ENCODE measurements at regions not wholly inside any gene's neighbourhood (a gene's known extent, or its start where the extent isn't known, plus 50 kb on each side); places are given as distances from the start of the nearest gene placed in this dataset.

DNA sequence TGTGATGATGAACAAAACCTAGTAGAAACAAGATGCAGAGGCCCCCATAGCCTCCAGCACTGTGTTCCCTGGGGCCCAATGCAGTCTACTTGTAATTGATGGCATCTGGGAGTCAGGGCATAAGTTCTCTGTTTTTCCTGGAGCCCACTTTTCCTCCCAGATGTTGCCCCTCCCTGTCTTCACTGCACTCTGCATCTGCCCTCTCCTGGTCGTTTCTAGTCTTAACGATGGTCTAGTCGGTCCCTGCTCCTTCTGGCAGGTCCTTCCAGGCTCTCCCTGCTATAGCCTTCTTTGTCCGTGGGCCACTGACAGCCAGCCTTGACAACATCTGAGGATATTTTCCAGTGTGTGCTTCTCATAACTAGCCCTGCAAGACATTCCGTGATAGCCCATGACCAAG lies 208.3 kb downstream of the GXYLT1 start:
- TF ChIP-seq BHLHE40 (IDR thresholded peaks at IDR 0.05; ENCODE audit: low read depth, low read length) (no peak), CHD1 (IDR thresholded peaks at IDR 0.05; ENCODE audit: low read depth, low read length) (no peak), CEBPB (IDR thresholded peaks at IDR 0.05; ENCODE audit: low read depth, low read length) (no peak), RFX5 (IDR thresholded peaks at IDR 0.05; ENCODE audit: low read depth, low read length) (no peak), MAZ (IDR thresholded peaks at IDR 0.05; ENCODE audit: borderline replicate concordance, low read depth, low read length) (no peak), POLR2A (IDR thresholded peaks at IDR 0.05; ENCODE audit: low read depth, low read length) (no peak), RCOR1 (IDR thresholded peaks at IDR 0.05; ENCODE audit: insufficient replicate concordance, low read length) (no peak)
- TF ChIP-seq, protein P1, sequence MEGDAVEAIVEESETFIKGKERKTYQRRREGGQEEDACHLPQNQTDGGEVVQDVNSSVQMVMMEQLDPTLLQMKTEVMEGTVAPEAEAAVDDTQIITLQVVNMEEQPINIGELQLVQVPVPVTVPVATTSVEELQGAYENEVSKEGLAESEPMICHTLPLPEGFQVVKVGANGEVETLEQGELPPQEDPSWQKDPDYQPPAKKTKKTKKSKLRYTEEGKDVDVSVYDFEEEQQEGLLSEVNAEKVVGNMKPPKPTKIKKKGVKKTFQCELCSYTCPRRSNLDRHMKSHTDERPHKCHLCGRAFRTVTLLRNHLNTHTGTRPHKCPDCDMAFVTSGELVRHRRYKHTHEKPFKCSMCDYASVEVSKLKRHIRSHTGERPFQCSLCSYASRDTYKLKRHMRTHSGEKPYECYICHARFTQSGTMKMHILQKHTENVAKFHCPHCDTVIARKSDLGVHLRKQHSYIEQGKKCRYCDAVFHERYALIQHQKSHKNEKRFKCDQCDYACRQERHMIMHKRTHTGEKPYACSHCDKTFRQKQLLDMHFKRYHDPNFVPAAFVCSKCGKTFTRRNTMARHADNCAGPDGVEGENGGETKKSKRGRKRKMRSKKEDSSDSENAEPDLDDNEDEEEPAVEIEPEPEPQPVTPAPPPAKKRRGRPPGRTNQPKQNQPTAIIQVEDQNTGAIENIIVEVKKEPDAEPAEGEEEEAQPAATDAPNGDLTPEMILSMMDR (conservative IDR thresholded peaks at IDR 0.05; ENCODE audit: low read depth, low read length): no peak

Data from IMR-90 (cell line).